ENCODE measurements at regions not wholly inside any gene's neighbourhood (a gene's known extent, or its start where the extent isn't known, plus 50 kb on each side); places are given as distances from the start of the nearest gene placed in this dataset.
"Not testable (repeated sequence)": the region's sequence is repeated elsewhere in the genome, so short reads cannot be mapped to it uniquely, and the experiment has no call there.

GRCh38 chr1:209113521-209113920, 470.0 kb upstream of the CAMK1G start:
- H3K4me1 Mint-ChIP-seq (ENCODE audit: low read depth) = no peaks in the 10 kb centered on the region
- H3K27me3 Mint-ChIP-seq (ENCODE audit: low read depth) = peaks cover 6% of the 10 kb centered on the region
- no peak overlapping the region for H3K27ac Mint-ChIP-seq
- H3K4me3 Mint-ChIP-seq = no peak overlapping the region
- DNase-seq (no peak), ATAC-seq (replicated peaks in 1 of 2) (no peak)
- no peaks in the 10 kb centered on the region for H3K36me3 Mint-ChIP-seq (ENCODE audit: insufficient read depth in 2 of 2)
- no peaks in the 10 kb centered on the region for H3K9me3 Mint-ChIP-seq

- H3K27ac Mint-ChIP-seq = no peak overlapping the region
- H3K27me3 Mint-ChIP-seq (ENCODE audit: low read depth) = no peaks in the 10 kb centered on the region
- ATAC-seq (replicated peaks in 1 of 2) = no peak
Observed at GRCh38 chr1:209116705-209117104, 466.8 kb upstream of the CAMK1G start.

GRCh38 chr1:209123601-209124000, 459.9 kb upstream of the CAMK1G start:
- no peaks in the 10 kb centered on the region for H3K4me1 Mint-ChIP-seq (ENCODE audit: low read depth)
- peaks cover 5% of the 10 kb centered on the region for H3K27me3 Mint-ChIP-seq (ENCODE audit: low read depth)
- no peak overlapping the region for H3K27ac Mint-ChIP-seq
- no peak for ATAC-seq (replicated peaks in 1 of 2)
- no peaks in the 10 kb centered on the region for H3K9me3 Mint-ChIP-seq
- H3K4me3 Mint-ChIP-seq = no peak overlapping the region
- H3K36me3 Mint-ChIP-seq (ENCODE audit: insufficient read depth in 2 of 2) = peaks cover 0 to 3% of the 10 kb centered on the region in 2 donors
- no peak for DNase-seq

More at GRCh38 chr1:209116705-209117104, 466.8 kb upstream of the CAMK1G start:
- DNase-seq = no peak
- no peaks in the 10 kb centered on the region for H3K36me3 Mint-ChIP-seq (ENCODE audit: insufficient read depth in 2 of 2)
- H3K4me3 Mint-ChIP-seq = no peak overlapping the region
- no peaks in the 10 kb centered on the region for H3K9me3 Mint-ChIP-seq
- H3K4me1 Mint-ChIP-seq (ENCODE audit: low read depth) = no peaks in the 10 kb centered on the region

GRCh38 chr1:209129091-209129490, 454.4 kb upstream of the CAMK1G start:
- not testable (repeated sequence) for H3K4me3 Mint-ChIP-seq; H3K36me3 Mint-ChIP-seq (ENCODE audit: insufficient read depth in 2 of 2); H3K9me3 Mint-ChIP-seq; H3K27me3 Mint-ChIP-seq (ENCODE audit: low read depth); DNase-seq; ATAC-seq (replicated peaks in 1 of 2); H3K4me1 Mint-ChIP-seq (ENCODE audit: low read depth); H3K27ac Mint-ChIP-seq

GRCh38 chr1:209130886-209131285, 452.6 kb upstream of the CAMK1G start:
- Mint-ChIP-seq H3K9me3 (peaks cover 0 to 7% of the 10 kb centered on the region in 2 donors), H3K27me3 (ENCODE audit: low read depth) (no peaks in the 10 kb centered on the region), H3K4me3 (no peak overlapping the region), H3K4me1 (ENCODE audit: low read depth) (no peaks in the 10 kb centered on the region), H3K36me3 (ENCODE audit: insufficient read depth in 2 of 2) (peaks cover 0 to 4% of the 10 kb centered on the region in 2 donors), H3K27ac (no peak overlapping the region)
- no peak for DNase-seq
- ATAC-seq (replicated peaks in 1 of 2) = no peak

GRCh38 chr1:209132736-209133467, 450.6 kb upstream of the CAMK1G start:
- peaks cover 0 to 7% of the 10 kb centered on the region in 2 donors for H3K9me3 Mint-ChIP-seq
- H3K27me3 Mint-ChIP-seq (ENCODE audit: low read depth) = no peaks in the 10 kb centered on the region
- H3K36me3 Mint-ChIP-seq (ENCODE audit: insufficient read depth in 2 of 2) = peaks cover 0 to 1% of the 10 kb centered on the region in 2 donors
- no peak for ATAC-seq (replicated peaks in 1 of 2)
- H3K4me3 Mint-ChIP-seq = no peak overlapping the region
- H3K27ac Mint-ChIP-seq = no peak overlapping the region
- H3K4me1 Mint-ChIP-seq (ENCODE audit: low read depth) = no peaks in the 10 kb centered on the region
- no peak for DNase-seq

GRCh38 chr1:209134001-209134400, 449.5 kb upstream of the CAMK1G start:
- peaks cover 0 to 1% of the 10 kb centered on the region in 2 donors for H3K36me3 Mint-ChIP-seq (ENCODE audit: insufficient read depth in 2 of 2)
- no peaks in the 10 kb centered on the region for H3K4me1 Mint-ChIP-seq (ENCODE audit: low read depth)
- DNase-seq = no peak
- no peak for ATAC-seq (replicated peaks in 1 of 2)
- H3K27me3 Mint-ChIP-seq (ENCODE audit: low read depth) = no peaks in the 10 kb centered on the region
- no peak overlapping the region for H3K4me3 Mint-ChIP-seq
- H3K27ac Mint-ChIP-seq = no peak overlapping the region
- H3K9me3 Mint-ChIP-seq = peaks cover 0 to 7% of the 10 kb centered on the region in 2 donors

- DNase-seq = no peak
- no peaks in the 10 kb centered on the region for H3K27me3 Mint-ChIP-seq (ENCODE audit: low read depth)
- no peaks in the 10 kb centered on the region for H3K36me3 Mint-ChIP-seq (ENCODE audit: insufficient read depth in 2 of 2)
- H3K4me3 Mint-ChIP-seq = no peak overlapping the region
- H3K27ac Mint-ChIP-seq = no peak overlapping the region
- H3K9me3 Mint-ChIP-seq = peaks cover 0 to 3% of the 10 kb centered on the region in 2 donors
- H3K4me1 Mint-ChIP-seq (ENCODE audit: low read depth) = no peaks in the 10 kb centered on the region
- ATAC-seq (replicated peaks in 1 of 2) = no peak
Observed at GRCh38 chr1:209143916-209144315, 439.6 kb upstream of the CAMK1G start.

GRCh38 chr1:209150114-209150513, 433.4 kb upstream of the CAMK1G start:
- Mint-ChIP-seq H3K36me3 (ENCODE audit: insufficient read depth in 2 of 2) (no peaks in the 10 kb centered on the region), H3K9me3 (no peaks in the 10 kb centered on the region), H3K4me1 (ENCODE audit: low read depth) (no peaks in the 10 kb centered on the region), H3K27me3 (ENCODE audit: low read depth) (no peaks in the 10 kb centered on the region), H3K27ac (no peak overlapping the region), H3K4me3 (no peak overlapping the region)
- no peak for DNase-seq
- no peak for ATAC-seq (replicated peaks in 1 of 2)

- Mint-ChIP-seq H3K4me1 (ENCODE audit: low read depth) (no peaks in the 10 kb centered on the region), H3K4me3 (no peak overlapping the region), H3K9me3 (no peaks in the 10 kb centered on the region), H3K27ac (no peak overlapping the region), H3K27me3 (ENCODE audit: low read depth) (no peaks in the 10 kb centered on the region), H3K36me3 (ENCODE audit: insufficient read depth in 2 of 2) (no peaks in the 10 kb centered on the region)
- DNase-seq = no peak
- no peak for ATAC-seq (replicated peaks in 1 of 2)
Observed at GRCh38 chr1:209153411-209153810, 430.1 kb upstream of the CAMK1G start.

GRCh38 chr1:209154912-209155311, 428.6 kb upstream of the CAMK1G start:
- Mint-ChIP-seq H3K36me3 (ENCODE audit: insufficient read depth in 2 of 2) (no peaks in the 10 kb centered on the region), H3K27me3 (ENCODE audit: low read depth) (no peaks in the 10 kb centered on the region), H3K9me3 (no peaks in the 10 kb centered on the region), H3K27ac (no peak overlapping the region), H3K4me1 (ENCODE audit: low read depth) (no peaks in the 10 kb centered on the region), H3K4me3 (no peak overlapping the region)
- no peak for DNase-seq
- ATAC-seq (replicated peaks in 1 of 2) = no peak

GRCh38 chr1:209155546-209155945, 428.0 kb upstream of the CAMK1G start:
- no peak overlapping the region for H3K27ac Mint-ChIP-seq
- H3K4me1 Mint-ChIP-seq (ENCODE audit: low read depth) = no peaks in the 10 kb centered on the region
- no peak for DNase-seq

GRCh38 chr1:209156991-209157390, 426.5 kb upstream of the CAMK1G start:
- Mint-ChIP-seq H3K27ac (no peak overlapping the region), H3K36me3 (ENCODE audit: insufficient read depth in 2 of 2) (no peaks in the 10 kb centered on the region), H3K4me1 (ENCODE audit: low read depth) (no peaks in the 10 kb centered on the region), H3K9me3 (peaks cover 0 to 3% of the 10 kb centered on the region in 2 donors), H3K27me3 (ENCODE audit: low read depth) (no peaks in the 10 kb centered on the region), H3K4me3 (no peak overlapping the region)
- DNase-seq (no peak), ATAC-seq (replicated peaks in 1 of 2) (no peak)

More at GRCh38 chr1:209155546-209155945, 428.0 kb upstream of the CAMK1G start:
- Mint-ChIP-seq H3K27me3 (ENCODE audit: low read depth) (no peaks in the 10 kb centered on the region), H3K9me3 (peaks cover 0 to 2% of the 10 kb centered on the region in 2 donors), H3K36me3 (ENCODE audit: insufficient read depth in 2 of 2) (no peaks in the 10 kb centered on the region), H3K4me3 (no peak overlapping the region)
- ATAC-seq (replicated peaks in 1 of 2) = no peak

Data from activated T-cell treated with anti-CD3 and anti-CD28 coated beads, Interleukin-2, amount 50 U/mL, for 72 hours (primary cell).